HepG2 (cell line): ENCODE measurements at regions not wholly inside any gene's neighbourhood (a gene's known extent, or its start where the extent isn't known, plus 50 kb on each side); places are given as distances from the start of the nearest gene placed in this dataset.

Experiments used
- ATAC-seq: fragments of 200-7000 bp; cut with Tn5 transposase; 3 replicates; pipeline ENCODE4 v1.9.1; 2020; ENCODE audit warnings: mild to moderate bottlenecking, moderate library complexity
- BruUV-seq: library from RNA; stranded (reverse); fragments of 400-500 nt; replicated peaks from 2 replicates; lab custom pipeline; 2021; lab: Mats Ljungman, UMichigan
- CTCF ChIA-PET: fragments of 300-600 bp; formaldehyde crosslinking; extraction: SDS; loops from one replicate; lab custom pipeline; 2021; ENCODE audit warnings: low total read pairs, inconsistent platforms, low intra/inter-chr PET ratio; lab: Yijun Ruan, JAX
- POLR2A ChIA-PET: fragments of 350-600 bp; sonication (Branson Sonifier 250); formaldehyde crosslinking; loops from one replicate; lab custom pipeline; 2020; ENCODE audit warnings: antibody characterized with exemption, inconsistent platforms; lab: Yijun Ruan, JAX
- DNase-seq: peaks from one replicate; pipeline ENCODE4 v3.0.0-alpha.2; 2015; ENCODE audit warnings: low spot score
- FAIRE-seq: peaks from 3 replicates; lab custom pipeline; 2011; peaks lifted over from hg19 to GRCh38; lab: Jason Lieb, UNC
- H2AFZ ChIP-seq: one replicate; pipeline ENCODE4 v1.6.1; 2011; ENCODE audit warnings: low read length, inconsistent platforms
- H3K27ac ChIP-seq: fragments of 300-600 bp; 3 replicates; pipeline ENCODE4 v1.8.0; 2011; ENCODE audit warnings: mixed run types, mild to moderate bottlenecking, mixed read lengths, low read length, inconsistent platforms; ENCODE audit not compliant: insufficient read depth; ENCODE audit errors: extremely low read length
- H3K27me3 ChIP-seq, 2 experiments: fragments of 200-600 bp in 1 of 2; 2 replicates in 1 of 2; 3 replicates in 1 of 2; pipeline versions ENCODE4 v1.6.0 to v1.8.0; 2011; ENCODE audit warnings: low read length in 2 of 2, mild to moderate bottlenecking in 2 of 2, moderate library complexity in 2 of 2, inconsistent platforms in 1 of 2; ENCODE audit not compliant: insufficient read depth in 2 of 2, control insufficient read depth in 1 of 2
- H3K36me3 ChIP-seq, 2 experiments: fragments of 200-600 bp in 1 of 2; replicated peaks in 1 of 2; 2 replicates in 1 of 2; 3 replicates in 1 of 2; pipeline versions ENCODE4 v1.5.1 to v1.8.0; 2011; ENCODE audit warnings: low read length in 2 of 2, inconsistent platforms in 1 of 2; ENCODE audit not compliant: insufficient read depth in 2 of 2, control insufficient read depth in 1 of 2
- H3K4me1 ChIP-seq: 2 replicates; pipeline ENCODE4 v1.5.1; 2012; ENCODE audit warnings: low read length, inconsistent platforms; ENCODE audit not compliant: insufficient read depth
- H3K4me2 ChIP-seq: 2 replicates; pipeline ENCODE4 v1.6.0; 2011; ENCODE audit warnings: low read depth, low read length, inconsistent platforms
- H3K4me3 ChIP-seq, 3 experiments: fragments of 200-600 bp in 1 of 3; sonication (generic), shearing (Covaris generic) in 1 of 3; replicated peaks in 1 of 3; 2 replicates each; pipeline ENCODE4 v1.5.1; 2011 to 2016; ENCODE audit warnings: low read length in 3 of 3, inconsistent platforms in 2 of 3, low read depth in 2 of 3, mild to moderate bottlenecking in 2 of 3, control low read depth in 1 of 3, mixed read lengths in 1 of 3; ENCODE audit not compliant: insufficient read depth in 1 of 3
- H3K79me2 ChIP-seq: one replicate; pipeline ENCODE4 v1.6.1; 2011; ENCODE audit warnings: low read length, inconsistent platforms; ENCODE audit not compliant: insufficient read depth
- H3K9ac ChIP-seq: 2 replicates; pipeline ENCODE4 v1.6.0; 2011; ENCODE audit warnings: mild to moderate bottlenecking, low read depth, low read length, inconsistent platforms; ENCODE audit not compliant: insufficient read depth
- H3K9me3 ChIP-seq: 2 replicates; pipeline ENCODE4 v1.5.1; 2012; ENCODE audit warnings: mild to moderate bottlenecking, low read length
- H4K20me1 ChIP-seq: 2 replicates; pipeline ENCODE4 v1.6.0; 2011; ENCODE audit warnings: inconsistent platforms, mild to moderate bottlenecking, low read length, moderate library complexity; ENCODE audit not compliant: insufficient read depth
- CREBL2 ChIP-seq: sonication (generic); formaldehyde crosslinking; IDR thresholded peaks from 2 replicates; pipeline ENCODE4 v1.8.1; 2023; ENCODE audit warnings: missing genetic modification reagents, mild to moderate bottlenecking, borderline replicate concordance
- CTCF ChIP-seq: sonication (generic); formaldehyde crosslinking; IDR thresholded peaks from 2 replicates; pipeline ENCODE4 v1.5.0; 2020; ENCODE audit warnings: mild to moderate bottlenecking, missing genetic modification reagents, moderate library complexity
- ELF1 ChIP-seq: sonication (generic); formaldehyde crosslinking; IDR thresholded peaks from 2 replicates; pipeline ENCODE4 v1.4.0; 2020; ENCODE audit warnings: missing genetic modification reagents
- POLR2AphosphoS2 ChIP-seq: IDR thresholded peaks from 2 replicates; pipeline ENCODE4 v1.6.1; 2011; ENCODE audit warnings: low read depth, low read length, improper control_type of control experiment
- SMC3 ChIP-seq: IDR thresholded peaks from 2 replicates; pipeline ENCODE4 v1.6.1; 2011; ENCODE audit warnings: low read length, improper control_type of control experiment
- XRCC5 ChIP-seq: fragments of 200-400 bp; formaldehyde crosslinking; optimal IDR thresholded peaks from 2 replicates; pipeline ENCODE3; 2017; ENCODE audit warnings: mild to moderate bottlenecking, low read length
- YY1 ChIP-seq: IDR thresholded peaks from 2 replicates; pipeline ENCODE4 v1.6.1; 2011; ENCODE audit warnings: low read length, low read depth, moderate library complexity, mild to moderate bottlenecking; ENCODE audit not compliant: insufficient read depth, insufficient replicate concordance
- ZNF160 ChIP-seq: sonication (generic); formaldehyde crosslinking; IDR thresholded peaks from 2 replicates; pipeline ENCODE4 v1.8.0; 2022; ENCODE audit warnings: mild to moderate bottlenecking, inconsistent platforms, missing genetic modification reagents
- ZNF563 ChIP-seq: sonication (generic); formaldehyde crosslinking; IDR thresholded peaks from 2 replicates; pipeline ENCODE4 v1.8.0; 2022; ENCODE audit warnings: mild to moderate bottlenecking, moderate library complexity, missing genetic modification reagents
- ZNF576 ChIP-seq: sonication (generic); formaldehyde crosslinking; IDR thresholded peaks from 2 replicates; pipeline ENCODE4 v1.4.0; 2020; ENCODE audit warnings: mild to moderate bottlenecking, missing genetic modification reagents
- ZNF841 ChIP-seq: sonication (generic); formaldehyde crosslinking; IDR thresholded peaks from 2 replicates; pipeline ENCODE4 v1.8.1; 2023; ENCODE audit warnings: missing genetic modification reagents, borderline replicate concordance
- WGBS: methylation state at CpG from one replicate; pipeline ENCODE4 v1.1.6; 2017; ENCODE audit warnings: low lambda C conversion rate; 5-methylcytosine and 5-hydroxymethylcytosine counted together
- in situ Hi-C: cut with HindIII; loops from 2 replicates; pipeline ENCODE4 v1.10.0; 2017; ENCODE audit warnings: low pct_unique_long_range_greater_than_20kb; ENCODE audit not compliant: extremely low pct_ligation_motif_present
- intact Hi-C: fragments of 100-400 bp; cut with micrococcal nuclease; formaldehyde crosslinking; loops from one replicate; pipeline ENCODE4 v1.10.0; 2022; ENCODE audit not compliant: unreplicated experiment

GRCh38 chr1:17995480-17995879, 112.1 kb upstream of the IGSF21 start (continued):
- TF ChIP-seq CREBL2 (CRISPR knock-in tag) (no peak), ZNF160 (CRISPR knock-in tag) (no peak), ZNF841 (CRISPR knock-in tag) (no peak), POLR2AphosphoS2 (no peak), XRCC5 (no peak), ZNF563 (CRISPR knock-in tag) (no peak), ELF1 (CRISPR knock-in tag) (no peak), ZNF576 (CRISPR knock-in tag) (no peak)

GRCh38 chr1:17998889-17999288, 108.7 kb upstream of the IGSF21 start:
- peak; percentile 32 for DNase-seq
- Histone ChIP-seq H3K4me1 (no peaks in the 10 kb centered on the region), H3K9me3 (no peaks in the 10 kb centered on the region), H4K20me1 (no peaks in the 10 kb centered on the region), H3K4me3 (no peak overlapping the region), H3K27me3 (peaks cover 2 to 6% of the 10 kb centered on the region in 2 experiments; a peak in 1 of 5 replicates), H3K27ac (no peak overlapping the region), H3K36me3 (no peaks in the 10 kb centered on the region)
- intact Hi-C loops (loop anchor here (2.0 kb wide), 1 partner anchor 76 kb away; no protein-coding TSS in a partner anchor), in situ Hi-C loops (loop anchor here (5.0 kb wide), 1 partner anchor 77 kb away; no protein-coding TSS in a partner anchor)
- no TSS peak for BruUV-seq
- under 1% methylated on average over 5 of the region's 6 CpGs for WGBS
- POLR2A ChIA-PET, result no interaction called here
- TF ChIP-seq YY1 (no peak), CTCF (CRISPR knock-in tag) (peak; percentile 39), SMC3 (peak; percentile 28; the same call in 1 of the 2 replicates)
- TF ChIP-seq, all 625 proteins: peak for 2
- H3K4me2 ChIP-seq, result no peak overlapping the region
- no peaks in the 10 kb centered on the region for H3K79me2 ChIP-seq
- ATAC-seq (peak; percentile 69), FAIRE-seq (no peak)
- H2AFZ ChIP-seq, result no peak overlapping the region
- CTCF ChIA-PET, result no interaction called here
- no peak overlapping the region for H3K9ac ChIP-seq
